IMR-90 (cell line): ENCODE measurements at regions not wholly inside any gene's neighbourhood (a gene's known extent, or its start where the extent isn't known, plus 50 kb on each side); places are given as distances from the start of the nearest gene placed in this dataset.

Experiments used
- ATAC-seq: fragments of 200-7000 bp; cut with Tn5 transposase; 2 replicates; pipeline ENCODE4 v1.9.1; 2020; ENCODE audit warnings: low read depth, mild to moderate bottlenecking, moderate library complexity
- BruUV-seq: library from RNA; stranded (reverse); fragments of 400-500 nt; replicated peaks from 2 replicates; lab custom pipeline; 2021; lab: Mats Ljungman, UMichigan
- CTCF ChIA-PET: fragments of 300-600 bp; formaldehyde crosslinking; extraction: SDS; loops from one replicate; lab custom pipeline; 2021; ENCODE audit warnings: antibody characterized with exemption; lab: Yijun Ruan, JAX
- POLR2A ChIA-PET: fragments of 300-600 bp; sonication (Branson Sonifier 250); formaldehyde crosslinking; loops from one replicate; lab custom pipeline; 2022; ENCODE audit warnings: antibody characterized with exemption; ENCODE audit not compliant: unreplicated experiment; lab: Charles Lee
- DNase-seq: peaks from one replicate; pipeline ENCODE4 v3.0.0; 2013
- H2AFZ ChIP-seq: replicated peaks from 2 replicates; pipeline ENCODE3; 2013; ENCODE audit warnings: low read length, mild to moderate bottlenecking; ENCODE audit not compliant: poor library complexity
- H2AK5ac ChIP-seq: 2 replicates; pipeline ENCODE4 v1.6.1; 2013; ENCODE audit warnings: low read depth, low read length, inconsistent platforms
- H2AK9ac ChIP-seq: replicated peaks from 2 replicates; pipeline ENCODE3; 2013; ENCODE audit warnings: mild to moderate bottlenecking, low read depth, low read length, moderate library complexity; ENCODE audit not compliant: poor library complexity
- H2BK120ac ChIP-seq: 2 replicates; pipeline ENCODE4 v1.6.1; 2013; ENCODE audit warnings: low read depth, low read length, inconsistent platforms
- H2BK15ac ChIP-seq: 3 replicates; pipeline ENCODE4 v1.6.1; 2013; ENCODE audit warnings: low read depth, low read length, inconsistent platforms
- H2BK20ac ChIP-seq: 2 replicates; pipeline ENCODE4 v1.6.1; 2013; ENCODE audit warnings: low read depth, mild to moderate bottlenecking, inconsistent platforms, low read length, moderate library complexity
- H2BK5ac ChIP-seq: 2 replicates; pipeline ENCODE4 v1.6.1; 2013; ENCODE audit warnings: mild to moderate bottlenecking, low read depth, low read length, inconsistent platforms; ENCODE audit not compliant: poor library complexity, severe bottlenecking
- H3K14ac ChIP-seq: replicated peaks from 2 replicates; pipeline ENCODE4 v1.6.1; 2013; ENCODE audit warnings: low read depth, low read length, inconsistent platforms
- H3K18ac ChIP-seq: 2 replicates; pipeline ENCODE4 v1.6.1; 2013; ENCODE audit warnings: low read depth, low read length, control low read depth
- H3K23ac ChIP-seq: 2 replicates; pipeline ENCODE4 v1.6.1; 2013; ENCODE audit warnings: low read depth, low read length, inconsistent platforms
- H3K27ac ChIP-seq: 2 replicates; pipeline ENCODE4 v1.5.1; 2013; ENCODE audit warnings: mild to moderate bottlenecking, control low read depth, low read length; ENCODE audit not compliant: insufficient read depth
- H3K27me3 ChIP-seq: 2 replicates; pipeline ENCODE4 v1.6.1; 2013; ENCODE audit warnings: low read length; ENCODE audit not compliant: control insufficient read depth, insufficient read depth
- H3K36me3 ChIP-seq: 2 replicates; pipeline ENCODE4 v1.6.1; 2013; ENCODE audit warnings: low read length, mixed read lengths; ENCODE audit not compliant: control insufficient read depth, insufficient read depth
- H3K4ac ChIP-seq: 2 replicates; pipeline ENCODE4 v1.6.1; 2013; ENCODE audit warnings: low read depth, low read length, inconsistent platforms
- H3K4me1 ChIP-seq: 2 replicates; pipeline ENCODE4 v1.6.1; 2013; ENCODE audit warnings: low read length, mixed read lengths; ENCODE audit not compliant: control insufficient read depth, insufficient read depth
- H3K4me2 ChIP-seq: 2 replicates; pipeline ENCODE4 v1.6.1; 2013; ENCODE audit warnings: low read depth, mild to moderate bottlenecking, control low read depth, low read length, moderate library complexity
- H3K4me3 ChIP-seq: 2 replicates; pipeline ENCODE4 v1.5.1; 2013; ENCODE audit warnings: low read depth, mild to moderate bottlenecking, control low read depth, low read length, moderate library complexity; ENCODE audit not compliant: insufficient read depth
- H3K56ac ChIP-seq: 2 replicates; pipeline ENCODE4 v1.6.1; 2013; ENCODE audit warnings: low read length, inconsistent platforms; ENCODE audit not compliant: insufficient read depth; ENCODE audit errors: extremely low read depth
- H3K79me1 ChIP-seq, 2 experiments: 2 replicates each; pipeline ENCODE4 v1.6.1; 2013; ENCODE audit warnings: low read length in 2 of 2, inconsistent platforms in 1 of 2, low read depth in 1 of 2
- H3K9ac ChIP-seq: 2 replicates; pipeline ENCODE4 v1.6.1; 2013; ENCODE audit warnings: low read depth, low read length, control low read depth
- H3K9me1 ChIP-seq: 2 replicates; pipeline ENCODE4 v1.6.1; 2013; ENCODE audit warnings: low read length, inconsistent platforms; ENCODE audit not compliant: insufficient read depth
- H3K9me3 ChIP-seq: 2 replicates; pipeline ENCODE4 v1.6.1; 2013; ENCODE audit warnings: low read length; ENCODE audit not compliant: control insufficient read depth, insufficient read depth
- H4K20me1 ChIP-seq: 2 replicates; pipeline ENCODE4 v1.6.1; 2013; ENCODE audit warnings: low read length, inconsistent platforms; ENCODE audit not compliant: insufficient read depth
- H4K5ac ChIP-seq: 2 replicates; pipeline ENCODE4 v1.6.1; 2013; ENCODE audit warnings: mild to moderate bottlenecking, low read depth, low read length, control low read depth
- H4K8ac ChIP-seq, 2 experiments: 2 replicates each; pipeline ENCODE4 v1.6.1; 2013; ENCODE audit warnings: low read depth in 2 of 2, low read length in 2 of 2, control low read depth in 1 of 2, inconsistent platforms in 1 of 2
- H4K91ac ChIP-seq: 2 replicates; pipeline ENCODE4 v1.6.1; 2013; ENCODE audit warnings: low read depth, low read length, inconsistent platforms; ENCODE audit not compliant: insufficient read depth
- BHLHE40 ChIP-seq: fragments of 150-350 bp; IDR thresholded peaks from 2 replicates; pipeline ENCODE4 v1.6.1; 2016; ENCODE audit warnings: mild to moderate bottlenecking, low read depth, low read length
- CEBPB ChIP-seq: IDR thresholded peaks from 2 replicates; pipeline ENCODE4 v1.6.1; 2012; ENCODE audit warnings: low read depth, low read length, improper control_type of control experiment
- CHD1 ChIP-seq: IDR thresholded peaks from 2 replicates; pipeline ENCODE4 v1.6.1; 2012; ENCODE audit warnings: low read depth, low read length, improper control_type of control experiment
- CTCF ChIP-seq: conservative IDR thresholded peaks from 2 replicates; pipeline ENCODE4 v1.5.1; 2012; ENCODE audit warnings: mild to moderate bottlenecking, low read depth, low read length, improper control_type of control experiment
- FOS ChIP-seq: fragments of 150-350 bp; IDR thresholded peaks from 2 replicates; pipeline ENCODE4 v1.6.1; 2016; ENCODE audit warnings: low read depth, low read length
- MAFK ChIP-seq: IDR thresholded peaks from 2 replicates; pipeline ENCODE4 v1.6.1; 2012; ENCODE audit warnings: low read depth, low read length, improper control_type of control experiment
- MAZ ChIP-seq: IDR thresholded peaks from 2 replicates; pipeline ENCODE4 v1.6.1; 2012; ENCODE audit warnings: low read depth, mild to moderate bottlenecking, low read length, improper control_type of control experiment, moderate library complexity, borderline replicate concordance
- MXI1 ChIP-seq: IDR thresholded peaks from 2 replicates; pipeline ENCODE4 v1.6.1; 2012; ENCODE audit warnings: low read depth, mild to moderate bottlenecking, low read length, moderate library complexity, borderline replicate concordance
- NFE2L2 ChIP-seq: fragments of 150-350 bp; IDR thresholded peaks from 2 replicates; pipeline ENCODE4 v1.6.1; 2016; ENCODE audit warnings: low read depth, mild to moderate bottlenecking, low read length
- POLR2A ChIP-seq: IDR thresholded peaks from 2 replicates; pipeline ENCODE4 v1.6.1; 2012; ENCODE audit warnings: mild to moderate bottlenecking, low read depth, low read length
- RAD21 ChIP-seq: IDR thresholded peaks from 2 replicates; pipeline ENCODE4 v1.6.1; 2012; ENCODE audit warnings: low read length, improper control_type of control experiment
- RCOR1 ChIP-seq: IDR thresholded peaks from 2 replicates; pipeline ENCODE4 v1.6.1; 2012; ENCODE audit warnings: mild to moderate bottlenecking, low read length, improper control_type of control experiment; ENCODE audit not compliant: insufficient replicate concordance
- RFX5 ChIP-seq: IDR thresholded peaks from 2 replicates; pipeline ENCODE4 v1.8.0; 2012; ENCODE audit warnings: low read depth, mild to moderate bottlenecking, low read length, moderate library complexity
- SMC3 ChIP-seq: fragments of 150-350 bp; IDR thresholded peaks from 2 replicates; pipeline ENCODE4 v1.6.1; 2016; ENCODE audit warnings: low read depth, mild to moderate bottlenecking, antibody characterized with exemption, low read length, moderate library complexity
- USF2 ChIP-seq: fragments of 150-350 bp; IDR thresholded peaks from 2 replicates; pipeline ENCODE4 v1.6.1; 2017; ENCODE audit warnings: mild to moderate bottlenecking, antibody characterized with exemption, low read length, low read depth
- dilution Hi-C: fragments of 300-500 bp; cut with HindIII; formaldehyde crosslinking; loops from one replicate; pipeline ENCODE4 v1.14.3; 2018; ENCODE audit warnings: low sequenced_read_pairs; ENCODE audit not compliant: unreplicated experiment
- in situ Hi-C: fragments of 300-500 bp; cut with MboI; formaldehyde crosslinking; loops from 3 replicates; pipeline ENCODE4 v1.14.3; 2019; ENCODE audit warnings: low sequenced_read_pairs, inconsistent platforms, mixed read lengths
- intact Hi-C: fragments of 100-400 bp; cut with micrococcal nuclease; formaldehyde crosslinking; loops from 2 replicates; pipeline ENCODE4 v1.10.0; 2022
- TF ChIP-seq, protein P1 (sequence below): fragments of 150-350 bp; IDR thresholded peaks from 2 replicates; pipeline ENCODE4 v1.6.1; 2016; ENCODE audit warnings: low read depth, mild to moderate bottlenecking, low read length, moderate library complexity, borderline replicate concordance

DNA sequence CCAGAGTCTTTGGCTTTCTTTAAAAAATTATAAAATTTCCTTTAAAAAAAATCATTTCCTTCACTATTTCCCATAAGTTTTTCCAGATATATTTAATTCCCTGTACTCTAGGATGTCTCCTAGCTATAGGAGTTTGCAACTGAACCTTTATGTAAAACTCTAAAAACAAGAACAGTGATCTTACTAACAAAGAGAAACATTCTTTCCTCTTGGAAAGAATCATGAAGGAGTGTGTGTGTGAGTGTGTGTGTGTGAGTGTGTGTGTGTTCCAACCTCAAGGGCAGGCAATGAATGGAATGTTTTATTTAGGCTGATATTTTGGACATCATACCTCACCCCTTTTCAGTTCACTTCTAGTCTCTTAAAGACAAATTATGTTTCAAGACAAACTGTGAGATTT is 309.2 kb downstream of the CEMIP2 start:
- no peak overlapping the region for H3K9ac ChIP-seq
- H4K5ac ChIP-seq, result no peak overlapping the region
- H3K36me3 ChIP-seq, result no peaks in the 10 kb centered on the region
- H2AFZ ChIP-seq, result no peak overlapping the region
- H2AK9ac ChIP-seq, result no peak overlapping the region
- CTCF ChIA-PET, result no interaction called here
- H4K8ac ChIP-seq, result no peak overlapping the region
- H3K14ac ChIP-seq, result no peak overlapping the region
- H3K4me1 ChIP-seq, result no peaks in the 10 kb centered on the region
- H4K20me1 ChIP-seq, result no peaks in the 10 kb centered on the region
- H3K4me2 ChIP-seq, result no peak overlapping the region
- no peak overlapping the region for H3K4ac ChIP-seq
- no peak overlapping the region for H4K91ac ChIP-seq
- no peak overlapping the region for H3K56ac ChIP-seq
- no peak overlapping the region for H3K18ac ChIP-seq
- ATAC-seq (no peak), DNase-seq (no peak)
- no peak for TF ChIP-seq BHLHE40
- TF ChIP-seq POLR2A, result no peak
- TF ChIP-seq SMC3, result no peak
- no peak for TF ChIP-seq NFE2L2
- TF ChIP-seq MXI1, result no peak
- no peak for TF ChIP-seq RCOR1
- TF ChIP-seq, protein P1, sequence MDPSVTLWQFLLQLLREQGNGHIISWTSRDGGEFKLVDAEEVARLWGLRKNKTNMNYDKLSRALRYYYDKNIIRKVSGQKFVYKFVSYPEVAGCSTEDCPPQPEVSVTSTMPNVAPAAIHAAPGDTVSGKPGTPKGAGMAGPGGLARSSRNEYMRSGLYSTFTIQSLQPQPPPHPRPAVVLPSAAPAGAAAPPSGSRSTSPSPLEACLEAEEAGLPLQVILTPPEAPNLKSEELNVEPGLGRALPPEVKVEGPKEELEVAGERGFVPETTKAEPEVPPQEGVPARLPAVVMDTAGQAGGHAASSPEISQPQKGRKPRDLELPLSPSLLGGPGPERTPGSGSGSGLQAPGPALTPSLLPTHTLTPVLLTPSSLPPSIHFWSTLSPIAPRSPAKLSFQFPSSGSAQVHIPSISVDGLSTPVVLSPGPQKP, result no peak
- no peak for TF ChIP-seq MAZ
- TF ChIP-seq MAFK, result no peak
- TF ChIP-seq USF2, result no peak
- TF ChIP-seq CTCF, result no peak
- TF ChIP-seq CHD1, result no peak
- no peak for TF ChIP-seq RFX5
- TF ChIP-seq RAD21, result no peak
- TF ChIP-seq FOS, result no peak
- no peak for TF ChIP-seq CEBPB
- H3K9me1 ChIP-seq, result no peaks in the 10 kb centered on the region
- no peak overlapping the region for H2BK20ac ChIP-seq
- no peaks in the 10 kb centered on the region for H3K79me1 ChIP-seq
- no peak overlapping the region for H2BK5ac ChIP-seq
- H3K27ac ChIP-seq, result no peak overlapping the region
- H2BK15ac ChIP-seq, result no peak overlapping the region
- H3K27me3 ChIP-seq, result no peaks in the 10 kb centered on the region
- dilution Hi-C loops (no loop called here), in situ Hi-C loops (no loop called here), intact Hi-C loops (no loop called here)
- no peak overlapping the region for H3K23ac ChIP-seq
- no peak overlapping the region for H2AK5ac ChIP-seq
- no peak overlapping the region for H3K4me3 ChIP-seq
- POLR2A ChIA-PET, result no interaction called here
- no peaks in the 10 kb centered on the region for H3K9me3 ChIP-seq
- BruUV-seq, result no TSS peak
- H2BK120ac ChIP-seq, result no peak overlapping the region
